ENCODE measurements at regions not wholly inside any gene's neighbourhood (a gene's known extent, or its start where the extent isn't known, plus 50 kb on each side); places are given as distances from the start of the nearest gene placed in this dataset.

DNA sequence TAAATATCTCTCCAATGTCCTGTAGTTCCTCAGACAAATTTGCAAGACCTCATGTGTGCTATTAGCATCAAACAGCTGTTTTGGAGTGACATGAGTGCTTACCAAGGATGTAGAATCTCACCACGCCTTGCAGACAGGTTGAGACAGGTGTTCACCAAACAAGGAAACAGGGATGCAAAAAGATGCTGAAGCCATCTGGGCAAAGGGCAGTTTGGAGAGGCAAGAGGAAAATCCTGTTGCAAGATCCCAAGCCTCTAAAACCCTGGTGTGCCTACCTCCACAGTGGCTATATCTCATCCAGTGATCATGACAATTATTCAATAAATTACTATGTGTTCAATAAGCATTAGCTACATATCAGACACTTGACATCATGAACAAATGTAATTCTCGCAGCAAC, 373.7 kb downstream of the SOX9 start:
- TF ChIP-seq, protein P1, sequence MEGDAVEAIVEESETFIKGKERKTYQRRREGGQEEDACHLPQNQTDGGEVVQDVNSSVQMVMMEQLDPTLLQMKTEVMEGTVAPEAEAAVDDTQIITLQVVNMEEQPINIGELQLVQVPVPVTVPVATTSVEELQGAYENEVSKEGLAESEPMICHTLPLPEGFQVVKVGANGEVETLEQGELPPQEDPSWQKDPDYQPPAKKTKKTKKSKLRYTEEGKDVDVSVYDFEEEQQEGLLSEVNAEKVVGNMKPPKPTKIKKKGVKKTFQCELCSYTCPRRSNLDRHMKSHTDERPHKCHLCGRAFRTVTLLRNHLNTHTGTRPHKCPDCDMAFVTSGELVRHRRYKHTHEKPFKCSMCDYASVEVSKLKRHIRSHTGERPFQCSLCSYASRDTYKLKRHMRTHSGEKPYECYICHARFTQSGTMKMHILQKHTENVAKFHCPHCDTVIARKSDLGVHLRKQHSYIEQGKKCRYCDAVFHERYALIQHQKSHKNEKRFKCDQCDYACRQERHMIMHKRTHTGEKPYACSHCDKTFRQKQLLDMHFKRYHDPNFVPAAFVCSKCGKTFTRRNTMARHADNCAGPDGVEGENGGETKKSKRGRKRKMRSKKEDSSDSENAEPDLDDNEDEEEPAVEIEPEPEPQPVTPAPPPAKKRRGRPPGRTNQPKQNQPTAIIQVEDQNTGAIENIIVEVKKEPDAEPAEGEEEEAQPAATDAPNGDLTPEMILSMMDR (IDR thresholded peaks at IDR 0.05) = no peak
- TF ChIP-seq POLR2A (IDR thresholded peaks at IDR 0.05) = no peak

Data from testis (tissue), 2 donors.